Kidney (tissue), 13 donors: ENCODE measurements at regions not wholly inside any gene's neighbourhood (a gene's known extent, or its start where the extent isn't known, plus 50 kb on each side); places are given as distances from the start of the nearest gene placed in this dataset.

Experiments used
- DNase-seq, 5 donors: peaks; one replicate each; pipeline ENCODE4 v3.0.0-alpha.2; 2013 to 2020
- FAIRE-seq: peaks from 2 replicates; lab custom pipeline; 2012; peaks lifted over from hg19 to GRCh38; lab: Jason Lieb, UNC
- H3K27ac ChIP-seq, 2 donors: one replicate each; pipeline ENCODE4 v1.7.0; 2013; ENCODE audit warnings: low read depth in 2 of 2, low read length in 2 of 2, inconsistent platforms in 1 of 2
- H3K27me3 ChIP-seq: one replicate; pipeline ENCODE4 v1.7.1; 2013; ENCODE audit warnings: low read length, inconsistent platforms; ENCODE audit not compliant: control insufficient read depth, insufficient read depth
- H3K36me3 ChIP-seq, 3 donors: one replicate each; pipeline versions ENCODE4 v1.7.0 to v1.7.1; 2013; ENCODE audit warnings: low read length in 3 of 3, control low read depth in 1 of 3, inconsistent platforms in 1 of 3; ENCODE audit not compliant: insufficient read depth in 3 of 3, control insufficient read depth in 2 of 3
- H3K4me1 ChIP-seq, 3 donors: one replicate each; pipeline versions ENCODE4 v1.7.0 to v1.7.1; 2013; ENCODE audit warnings: low read length in 3 of 3, inconsistent platforms in 1 of 3, low read depth in 1 of 3; ENCODE audit not compliant: control insufficient read depth in 2 of 3, insufficient read depth in 2 of 3
- H3K4me3 ChIP-seq, 3 donors: one replicate each; pipeline versions ENCODE4 v1.7.0 to v1.8.1; 2013; ENCODE audit warnings: low read length in 3 of 3, control low read depth in 1 of 3, inconsistent platforms in 1 of 3
- H3K9ac ChIP-seq, 3 donors: one replicate each; pipeline versions ENCODE4 v1.7.0 to v1.7.1; 2013; ENCODE audit warnings: low read length in 3 of 3, control low read depth in 1 of 3, inconsistent platforms in 1 of 3
- H3K9me3 ChIP-seq, 3 donors: one replicate each; pipeline versions ENCODE4 v1.7.0 to v1.7.1; 2013; ENCODE audit warnings: low read length in 3 of 3, control low read depth in 1 of 3, inconsistent platforms in 1 of 3; ENCODE audit not compliant: control insufficient read depth in 2 of 3, insufficient read depth in 1 of 3
- CTCF ChIP-seq: IDR thresholded peaks from 3 replicates; pipeline ENCODE4 v1.5.1; 2012; ENCODE audit warnings: mild to moderate bottlenecking, moderate library complexity, borderline replicate concordance; ENCODE audit not compliant: insufficient read depth; ENCODE audit errors: extremely low read depth
- intact Hi-C: fragments of 100-400 bp; cut with DNase I; formaldehyde crosslinking; loops from one replicate; pipeline ENCODE4 v1.11.1; 2022
- donor health status: control.
- donor health status: control.
- donor health status: control.
- donor health status: control.
- donor health status: control.
- donor health status: DM: yes; HTN: yes; CAD: no.
- donor health status: Normal renal cell carcinoma (clear cell type).

DNA sequence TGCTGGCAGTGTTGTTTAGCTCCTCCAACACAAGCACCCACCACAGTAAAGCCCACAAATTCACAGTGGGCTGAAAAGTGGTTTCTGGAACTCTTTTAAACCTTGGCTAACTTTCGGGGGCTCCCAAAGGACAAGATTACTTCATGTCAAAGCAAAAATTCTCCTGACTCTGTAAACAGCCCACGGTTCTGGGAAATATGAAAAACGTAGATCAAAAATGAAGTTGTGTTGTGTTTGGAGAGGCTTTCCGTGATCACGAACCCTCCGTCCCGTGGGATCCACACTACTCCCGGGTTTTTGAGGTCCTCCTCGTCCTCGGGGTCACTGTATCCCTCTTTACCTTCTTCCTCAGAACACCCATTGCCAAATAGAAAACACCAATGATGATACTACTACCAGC is 159.0 kb upstream of the RUNX1 start:
- no peak overlapping the region for H3K9ac ChIP-seq
- no peak for FAIRE-seq
- TF ChIP-seq CTCF = no peak
- intact Hi-C loops = no loop called here
- peaks cover 0 to 6% (median 0%) of the 10 kb centered on the region in 3 donors for H3K4me1 ChIP-seq
- DNase-seq = no peak
- no peak overlapping the region for H3K4me3 ChIP-seq
- H3K27me3 ChIP-seq = no peaks in the 10 kb centered on the region
- no peaks in the 10 kb centered on the region for H3K36me3 ChIP-seq
- H3K9me3 ChIP-seq = no peaks in the 10 kb centered on the region
- no peak overlapping the region for H3K27ac ChIP-seq

DNA sequence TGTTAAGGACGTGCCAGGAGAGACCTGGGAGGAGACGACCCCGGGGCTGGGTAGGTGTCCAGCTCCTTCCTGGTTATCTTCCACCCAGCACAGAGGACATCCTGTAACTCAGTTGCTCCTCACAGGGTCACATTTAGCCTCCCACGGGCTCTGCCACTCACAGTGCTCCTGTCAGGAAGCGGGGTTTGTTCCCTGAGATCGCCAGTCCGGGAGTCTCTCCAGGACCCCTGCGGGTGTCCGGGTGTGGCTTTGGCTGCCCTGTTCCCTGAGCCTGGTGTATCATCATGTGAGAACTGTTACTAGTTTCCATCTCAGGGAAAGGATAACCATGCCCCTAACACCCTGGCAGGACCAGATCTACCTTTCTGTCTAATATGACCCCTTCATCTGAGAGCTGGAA is 158.2 kb upstream of the RUNX1 start:
- no peaks in the 10 kb centered on the region for H3K36me3 ChIP-seq
- intact Hi-C loops = no loop called here
- DNase-seq (peak in 1 of 5 donors; percentile 63), FAIRE-seq (no peak)
- H3K9ac ChIP-seq = no peak overlapping the region
- peaks cover 0 to 6% (median 0%) of the 10 kb centered on the region in 3 donors for H3K4me1 ChIP-seq
- no peaks in the 10 kb centered on the region for H3K9me3 ChIP-seq
- TF ChIP-seq CTCF = no peak
- no peak overlapping the region for H3K27ac ChIP-seq
- H3K27me3 ChIP-seq = no peaks in the 10 kb centered on the region
- H3K4me3 ChIP-seq = no peak overlapping the region

- no peak overlapping the region for H3K9ac ChIP-seq
- no peaks in the 10 kb centered on the region for H3K27me3 ChIP-seq
- no peak overlapping the region for H3K4me3 ChIP-seq
- TF ChIP-seq CTCF = no peak
- no peaks in the 10 kb centered on the region for H3K36me3 ChIP-seq
- H3K4me1 ChIP-seq = peaks cover 0 to 6% (median 0%) of the 10 kb centered on the region in 3 donors
- H3K9me3 ChIP-seq = no peaks in the 10 kb centered on the region
- intact Hi-C loops = no loop called here
- peak in 4 of 5 donors; percentile 58 to 66 (median 64) for DNase-seq
- no peak for FAIRE-seq
- H3K27ac ChIP-seq = no peak overlapping the region
These were observed 157.3 kb upstream of the RUNX1 start for GRCh38 chr21:35206141-35207125.
